Loucy (cell line): ENCODE measurements at regions not wholly inside any gene's neighbourhood (a gene's known extent, or its start where the extent isn't known, plus 50 kb on each side); places are given as distances from the start of the nearest gene placed in this dataset.

Source experiments
- CTCF ChIP-seq: fragments of 200-600 bp; sonication (generic); conservative IDR thresholded peaks from 2 replicates; pipeline ENCODE4 v1.5.1; 2014; ENCODE audit warnings: mild to moderate bottlenecking, antibody characterized with exemption, low read length
- EZH2phosphoT487 ChIP-seq: fragments of 200-600 bp; IDR thresholded peaks from 2 replicates; pipeline ENCODE4 v1.6.1; 2018; ENCODE audit warnings: antibody characterized with exemption, mild to moderate bottlenecking, moderate library complexity, borderline replicate concordance

GRCh38 chr13:26128676-26129075 lies 76.9 kb upstream of the SHISA2 start:
- TF ChIP-seq CTCF (no peak), EZH2phosphoT487 (no peak)
